ENCODE measurements at regions not wholly inside any gene's neighbourhood (a gene's known extent, or its start where the extent isn't known, plus 50 kb on each side); places are given as distances from the start of the nearest gene placed in this dataset.
A peak's percentile ranks its signal among the peaks of the same experiment; 100 is the strongest.

DNA sequence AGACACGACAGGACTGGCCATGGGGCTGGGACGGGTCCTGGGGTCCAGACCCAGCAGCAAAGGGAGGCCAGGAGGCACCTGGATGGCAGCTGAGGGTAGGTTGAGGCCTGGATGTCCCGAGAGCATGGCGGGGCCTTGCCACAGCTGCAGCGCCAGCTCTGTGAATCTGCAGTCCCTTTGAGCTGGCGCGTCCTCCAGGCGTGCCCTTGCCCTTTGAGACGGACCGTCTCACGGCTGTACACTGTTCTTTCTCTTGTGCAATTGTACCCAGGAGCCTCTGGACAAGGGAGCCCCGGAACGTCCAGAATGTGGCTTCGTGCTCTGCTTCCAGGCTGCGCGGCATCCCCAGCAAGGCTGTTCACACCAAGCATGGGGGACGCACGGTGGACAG, 69.5 kb upstream of the CIBAR2 start (continued):
- TF ChIP-seq ZNF207 (IDR thresholded peaks at IDR 0.05; ENCODE audit: borderline replicate concordance) (no peak), ZKSCAN8 (CRISPR knock-in tag; IDR thresholded peaks at IDR 0.05; ENCODE audit: borderline replicate concordance) (no peak), ZNF460 (CRISPR knock-in tag; IDR thresholded peaks at IDR 0.05; ENCODE audit: borderline replicate concordance) (no peak), ZNF205 (CRISPR knock-in tag; IDR thresholded peaks at IDR 0.05) (no peak), ZNF446 (CRISPR knock-in tag; IDR thresholded peaks at IDR 0.05) (no peak), GFI1 (CRISPR knock-in tag; IDR thresholded peaks at IDR 0.05; ENCODE audit: borderline replicate concordance) (no peak), ZNF577 (CRISPR knock-in tag; IDR thresholded peaks at IDR 0.05; ENCODE audit: borderline replicate concordance, low read depth) (no peak), ZNF777 (CRISPR knock-in tag; IDR thresholded peaks at IDR 0.05) (peak; percentile 67; the same call in 1 of the 2 replicates), KDM5A (IDR thresholded peaks at IDR 0.05; ENCODE audit: borderline replicate concordance, low read length) (no peak), ZNF614 (CRISPR knock-in tag; IDR thresholded peaks at IDR 0.05; ENCODE audit: borderline replicate concordance) (0 out of 2 replicates have a peak, but pooled peaks have one; percentile 29), POGZ (CRISPR knock-in tag; IDR thresholded peaks at IDR 0.05) (no peak), DMAP1 (CRISPR knock-in tag; IDR thresholded peaks at IDR 0.05) (peak; percentile 44; the same call in 1 of the 2 replicates), ZNF772 (CRISPR knock-in tag; IDR thresholded peaks at IDR 0.05) (no peak)
- TF ChIP-seq, protein P1, sequence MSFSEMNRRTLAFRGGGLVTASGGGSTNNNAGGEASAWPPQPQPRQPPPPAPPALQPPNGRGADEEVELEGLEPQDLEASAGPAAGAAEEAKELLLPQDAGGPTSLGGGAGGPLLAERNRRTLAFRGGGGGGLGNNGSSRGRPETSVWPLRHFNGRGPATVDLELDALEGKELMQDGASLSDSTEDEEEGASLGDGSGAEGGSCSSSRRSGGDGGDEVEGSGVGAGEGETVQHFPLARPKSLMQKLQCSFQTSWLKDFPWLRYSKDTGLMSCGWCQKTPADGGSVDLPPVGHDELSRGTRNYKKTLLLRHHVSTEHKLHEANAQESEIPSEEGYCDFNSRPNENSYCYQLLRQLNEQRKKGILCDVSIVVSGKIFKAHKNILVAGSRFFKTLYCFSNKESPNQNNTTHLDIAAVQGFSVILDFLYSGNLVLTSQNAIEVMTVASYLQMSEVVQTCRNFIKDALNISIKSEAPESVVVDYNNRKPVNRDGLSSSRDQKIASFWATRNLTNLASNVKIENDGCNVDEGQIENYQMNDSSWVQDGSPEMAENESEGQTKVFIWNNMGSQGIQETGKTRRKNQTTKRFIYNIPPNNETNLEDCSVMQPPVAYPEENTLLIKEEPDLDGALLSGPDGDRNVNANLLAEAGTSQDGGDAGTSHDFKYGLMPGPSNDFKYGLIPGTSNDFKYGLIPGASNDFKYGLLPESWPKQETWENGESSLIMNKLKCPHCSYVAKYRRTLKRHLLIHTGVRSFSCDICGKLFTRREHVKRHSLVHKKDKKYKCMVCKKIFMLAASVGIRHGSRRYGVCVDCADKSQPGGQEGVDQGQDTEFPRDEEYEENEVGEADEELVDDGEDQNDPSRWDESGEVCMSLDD (CRISPR knock-in tag; IDR thresholded peaks at IDR 0.05; ENCODE audit: borderline replicate concordance) = peak; percentile 81; the same call in 1 of the 2 replicates
- TF ChIP-seq, protein P2, sequence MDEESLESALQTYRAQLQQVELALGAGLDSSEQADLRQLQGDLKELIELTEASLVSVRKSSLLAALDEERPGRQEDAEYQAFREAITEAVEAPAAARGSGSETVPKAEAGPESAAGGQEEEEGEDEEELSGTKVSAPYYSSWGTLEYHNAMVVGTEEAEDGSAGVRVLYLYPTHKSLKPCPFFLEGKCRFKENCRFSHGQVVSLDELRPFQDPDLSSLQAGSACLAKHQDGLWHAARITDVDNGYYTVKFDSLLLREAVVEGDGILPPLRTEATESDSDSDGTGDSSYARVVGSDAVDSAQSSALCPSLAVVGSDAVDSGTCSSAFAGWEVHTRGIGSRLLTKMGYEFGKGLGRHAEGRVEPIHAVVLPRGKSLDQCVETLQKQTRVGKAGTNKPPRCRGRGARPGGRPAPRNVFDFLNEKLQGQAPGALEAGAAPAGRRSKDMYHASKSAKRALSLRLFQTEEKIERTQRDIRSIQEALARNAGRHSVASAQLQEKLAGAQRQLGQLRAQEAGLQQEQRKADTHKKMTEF (CRISPR knock-in tag; IDR thresholded peaks at IDR 0.05) = peak; percentile 73; the same call in 1 of the 2 replicates
- TF ChIP-seq, protein P3, sequence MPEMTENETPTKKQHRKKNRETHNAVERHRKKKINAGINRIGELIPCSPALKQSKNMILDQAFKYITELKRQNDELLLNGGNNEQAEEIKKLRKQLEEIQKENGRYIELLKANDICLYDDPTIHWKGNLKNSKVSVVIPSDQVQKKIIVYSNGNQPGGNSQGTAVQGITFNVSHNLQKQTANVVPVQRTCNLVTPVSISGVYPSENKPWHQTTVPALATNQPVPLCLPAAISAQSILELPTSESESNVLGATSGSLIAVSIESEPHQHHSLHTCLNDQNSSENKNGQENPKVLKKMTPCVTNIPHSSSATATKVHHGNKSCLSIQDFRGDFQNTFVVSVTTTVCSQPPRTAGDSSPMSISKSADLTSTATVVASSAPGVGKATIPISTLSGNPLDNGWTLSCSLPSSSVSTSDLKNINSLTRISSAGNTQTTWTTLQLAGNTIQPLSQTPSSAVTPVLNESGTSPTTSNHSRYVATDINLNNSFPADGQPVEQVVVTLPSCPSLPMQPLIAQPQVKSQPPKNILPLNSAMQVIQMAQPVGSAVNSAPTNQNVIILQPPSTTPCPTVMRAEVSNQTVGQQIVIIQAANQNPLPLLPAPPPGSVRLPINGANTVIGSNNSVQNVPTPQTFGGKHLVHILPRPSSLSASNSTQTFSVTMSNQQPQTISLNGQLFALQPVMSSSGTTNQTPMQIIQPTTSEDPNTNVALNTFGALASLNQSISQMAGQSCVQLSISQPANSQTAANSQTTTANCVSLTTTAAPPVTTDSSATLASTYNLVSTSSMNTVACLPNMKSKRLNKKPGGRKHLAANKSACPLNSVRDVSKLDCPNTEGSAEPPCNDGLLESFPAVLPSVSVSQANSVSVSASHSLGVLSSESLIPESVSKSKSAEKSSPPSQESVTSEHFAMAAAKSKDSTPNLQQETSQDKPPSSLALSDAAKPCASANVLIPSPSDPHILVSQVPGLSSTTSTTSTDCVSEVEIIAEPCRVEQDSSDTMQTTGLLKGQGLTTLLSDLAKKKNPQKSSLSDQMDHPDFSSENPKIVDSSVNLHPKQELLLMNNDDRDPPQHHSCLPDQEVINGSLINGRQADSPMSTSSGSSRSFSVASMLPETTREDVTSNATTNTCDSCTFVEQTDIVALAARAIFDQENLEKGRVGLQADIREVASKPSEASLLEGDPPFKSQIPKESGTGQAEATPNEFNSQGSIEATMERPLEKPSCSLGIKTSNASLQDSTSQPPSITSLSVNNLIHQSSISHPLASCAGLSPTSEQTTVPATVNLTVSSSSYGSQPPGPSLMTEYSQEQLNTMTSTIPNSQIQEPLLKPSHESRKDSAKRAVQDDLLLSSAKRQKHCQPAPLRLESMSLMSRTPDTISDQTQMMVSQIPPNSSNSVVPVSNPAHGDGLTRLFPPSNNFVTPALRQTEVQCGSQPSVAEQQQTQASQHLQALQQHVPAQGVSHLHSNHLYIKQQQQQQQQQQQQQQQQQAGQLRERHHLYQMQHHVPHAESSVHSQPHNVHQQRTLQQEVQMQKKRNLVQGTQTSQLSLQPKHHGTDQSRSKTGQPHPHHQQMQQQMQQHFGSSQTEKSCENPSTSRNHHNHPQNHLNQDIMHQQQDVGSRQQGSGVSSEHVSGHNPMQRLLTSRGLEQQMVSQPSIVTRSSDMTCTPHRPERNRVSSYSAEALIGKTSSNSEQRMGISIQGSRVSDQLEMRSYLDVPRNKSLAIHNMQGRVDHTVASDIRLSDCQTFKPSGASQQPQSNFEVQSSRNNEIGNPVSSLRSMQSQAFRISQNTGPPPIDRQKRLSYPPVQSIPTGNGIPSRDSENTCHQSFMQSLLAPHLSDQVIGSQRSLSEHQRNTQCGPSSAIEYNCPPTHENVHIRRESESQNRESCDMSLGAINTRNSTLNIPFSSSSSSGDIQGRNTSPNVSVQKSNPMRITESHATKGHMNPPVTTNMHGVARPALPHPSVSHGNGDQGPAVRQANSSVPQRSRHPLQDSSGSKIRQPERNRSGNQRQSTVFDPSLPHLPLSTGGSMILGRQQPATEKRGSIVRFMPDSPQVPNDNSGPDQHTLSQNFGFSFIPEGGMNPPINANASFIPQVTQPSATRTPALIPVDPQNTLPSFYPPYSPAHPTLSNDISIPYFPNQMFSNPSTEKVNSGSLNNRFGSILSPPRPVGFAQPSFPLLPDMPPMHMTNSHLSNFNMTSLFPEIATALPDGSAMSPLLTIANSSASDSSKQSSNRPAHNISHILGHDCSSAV (CRISPR knock-in tag; IDR thresholded peaks at IDR 0.05; ENCODE audit: borderline replicate concordance) = no peak
- TF ChIP-seq, protein P4, sequence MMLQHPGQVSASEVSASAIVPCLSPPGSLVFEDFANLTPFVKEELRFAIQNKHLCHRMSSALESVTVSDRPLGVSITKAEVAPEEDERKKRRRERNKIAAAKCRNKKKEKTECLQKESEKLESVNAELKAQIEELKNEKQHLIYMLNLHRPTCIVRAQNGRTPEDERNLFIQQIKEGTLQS (CRISPR knock-in tag; IDR thresholded peaks at IDR 0.05) = no peak
